Gastroesophageal sphincter (tissue), 4 donors: ENCODE measurements at regions not wholly inside any gene's neighbourhood (a gene's known extent, or its start where the extent isn't known, plus 50 kb on each side); places are given as distances from the start of the nearest gene placed in this dataset.
A peak's percentile ranks its signal among the peaks of the same experiment; 100 is the strongest.

ENCODE experiments used
- ATAC-seq: fragments of 150-250 bp; one replicate; pipeline ENCODE4 v1.9.1; 2016; ENCODE audit warnings: mild to moderate bottlenecking, moderate library complexity
- H3K27ac ChIP-seq, 4 donors: fragments of 200-600 bp; sonication (generic) in 3 of 4; 1 replicate in 3 of 4; 2 replicates in 1 of 4; pipeline ENCODE4 v1.5.1; 2016 to 2019
- H3K27me3 ChIP-seq: fragments of 200-600 bp; sonication (generic); one replicate; pipeline ENCODE4 v1.5.1; 2019
- H3K36me3 ChIP-seq, 2 donors: fragments of 200-600 bp; sonication (generic); one replicate each; pipeline ENCODE4 v1.5.1; 2019; ENCODE audit warnings: control low read depth in 1 of 2
- H3K4me1 ChIP-seq, 3 donors: fragments of 200-600 bp; sonication (generic); 1 replicate in 2 of 3; 2 replicates in 1 of 3; pipeline ENCODE4 v1.5.1; 2016 to 2019; ENCODE audit warnings: control low read depth in 2 of 3
- H3K4me3 ChIP-seq, 2 donors: fragments of 200-600 bp; sonication (generic); one replicate each; pipeline ENCODE4 v1.5.1; 2019; ENCODE audit warnings: mild to moderate bottlenecking in 1 of 2, moderate library complexity in 1 of 2
- H3K9me3 ChIP-seq, 3 donors: fragments of 200-600 bp; sonication (generic); one replicate each; pipeline ENCODE4 v1.5.1; 2017 to 2019; ENCODE audit warnings: control low read depth in 2 of 3
- CTCF ChIP-seq, 4 experiments: fragments of 200-600 bp in 2 of 4; fragments of 450-650 bp in 2 of 4; sonication (generic) in 1 of 4; IDR thresholded peaks; one replicate each; pipeline ENCODE4 v1.5.1; 2017 to 2019; ENCODE audit warnings: antibody characterized with exemption in 4 of 4, mild to moderate bottlenecking in 2 of 4, moderate library complexity in 2 of 4
- EP300 ChIP-seq: sonication (generic); formaldehyde crosslinking; IDR thresholded peaks from one replicate; pipeline ENCODE4 v1.6.1; 2017; ENCODE audit warnings: antibody characterized with exemption, mild to moderate bottlenecking
- POLR2A ChIP-seq, 2 donors: fragments of 450-650 bp; IDR thresholded peaks; one replicate each; pipeline ENCODE4 v1.6.1; 2017; ENCODE audit warnings: antibody characterized with exemption in 2 of 2, mild to moderate bottlenecking in 2 of 2, moderate library complexity in 1 of 2
- POLR2AphosphoS5 ChIP-seq: sonication (generic); formaldehyde crosslinking; IDR thresholded peaks from one replicate; pipeline ENCODE4 v1.6.1; 2017; ENCODE audit warnings: antibody characterized with exemption
- WGBS, 2 donors: methylation state at CpG; one replicate each; pipeline ENCODE4 v1.1.5; 2018; ENCODE audit warnings: low coverage in 1 of 2; 5-methylcytosine and 5-hydroxymethylcytosine counted together

- Histone ChIP-seq H3K27ac (no peak overlapping the region), H3K4me3 (no peak overlapping the region), H3K4me1 (no peaks in the 10 kb centered on the region), H3K36me3 (no peaks in the 10 kb centered on the region), H3K9me3 (no peaks in the 10 kb centered on the region), H3K27me3 (no peaks in the 10 kb centered on the region)
- WGBS, 2 donors, result 83 to 91% methylated on average over 1 to 8 of the region's 8 CpGs
- ATAC-seq, result no peak
- TF ChIP-seq CTCF (IDR thresholded peaks at IDR 0.05) (no peak), POLR2AphosphoS5 (no peak), POLR2A (IDR thresholded peaks at IDR 0.05) (no peak), EP300 (no peak)
These were observed 619.1 kb upstream of the DAB2 start for GRCh38 chr5:40043916-40044315.

- no peak overlapping the region for H3K4me3 ChIP-seq
- no peaks in the 10 kb centered on the region for H3K27me3 ChIP-seq
- ATAC-seq, result no peak
- H3K27ac ChIP-seq, result no peak overlapping the region
- H3K9me3 ChIP-seq, result no peaks in the 10 kb centered on the region
- no peak for TF ChIP-seq POLR2A (IDR thresholded peaks at IDR 0.05)
- no peak for TF ChIP-seq EP300
- no peak for TF ChIP-seq CTCF (IDR thresholded peaks at IDR 0.05)
- TF ChIP-seq POLR2AphosphoS5, result no peak
- no peaks in the 10 kb centered on the region for H3K36me3 ChIP-seq
- H3K4me1 ChIP-seq, result no peaks in the 10 kb centered on the region
- WGBS, 2 donors, result 93 to 100% methylated on average over 1 of the region's 1 CpG
These were observed 616.7 kb upstream of the DAB2 start for GRCh38 chr5:40041452-40041851.

- TF ChIP-seq POLR2AphosphoS5, result no peak
- no peak for TF ChIP-seq POLR2A (IDR thresholded peaks at IDR 0.05)
- TF ChIP-seq CTCF (IDR thresholded peaks at IDR 0.05), result no peak
- no peak for TF ChIP-seq EP300
- no peak overlapping the region for H3K27ac ChIP-seq
- ATAC-seq, result no peak
- no peaks in the 10 kb centered on the region for H3K27me3 ChIP-seq
- no peak overlapping the region for H3K4me3 ChIP-seq
- H3K36me3 ChIP-seq, result no peaks in the 10 kb centered on the region
- no peaks in the 10 kb centered on the region for H3K4me1 ChIP-seq
- 100% methylated on average over 2 of the region's 2 CpGs for WGBS, 2 donors
- no peaks in the 10 kb centered on the region for H3K9me3 ChIP-seq
These were observed 612.9 kb upstream of the DAB2 start for GRCh38 chr5:40037713-40038112.

- WGBS, 2 donors, result 78 to 94% methylated on average over 2 of the region's 2 CpGs
- H3K4me1 ChIP-seq, result no peaks in the 10 kb centered on the region
- no peak for ATAC-seq
- H3K4me3 ChIP-seq, result no peak overlapping the region
- TF ChIP-seq POLR2AphosphoS5, result no peak
- TF ChIP-seq POLR2A (IDR thresholded peaks at IDR 0.05), result no peak
- no peak for TF ChIP-seq EP300
- TF ChIP-seq CTCF (IDR thresholded peaks at IDR 0.05), result no peak
- H3K27me3 ChIP-seq, result no peaks in the 10 kb centered on the region
- no peaks in the 10 kb centered on the region for H3K36me3 ChIP-seq
- no peak overlapping the region for H3K27ac ChIP-seq
- no peaks in the 10 kb centered on the region for H3K9me3 ChIP-seq
These were observed 609.7 kb upstream of the DAB2 start for GRCh38 chr5:40034441-40034840.

- H3K9me3 ChIP-seq, result no peaks in the 10 kb centered on the region
- peak; percentile 28 for ATAC-seq
- H3K27ac ChIP-seq, result no peak overlapping the region
- H3K36me3 ChIP-seq, result no peaks in the 10 kb centered on the region
- H3K27me3 ChIP-seq, result no peaks in the 10 kb centered on the region
- H3K4me1 ChIP-seq, result no peaks in the 10 kb centered on the region
- TF ChIP-seq CTCF (IDR thresholded peaks at IDR 0.05) (no peak), POLR2A (IDR thresholded peaks at IDR 0.05) (no peak), POLR2AphosphoS5 (no peak), EP300 (no peak)
- 68 to 76% methylated on average over 3 of the region's 3 CpGs for WGBS, 2 donors
- no peak overlapping the region for H3K4me3 ChIP-seq
These were observed 608.6 kb upstream of the DAB2 start for GRCh38 chr5:40033411-40033810.
